Neural progenitor cell (in vitro differentiated cells): ENCODE measurements at regions not wholly inside any gene's neighbourhood (a gene's known extent, or its start where the extent isn't known, plus 50 kb on each side); places are given as distances from the start of the nearest gene placed in this dataset.

Experiments
- EZH2 ChIP-seq: fragments of 200-600 bp; sonication (generic); IDR thresholded peaks from 2 replicates; pipeline ENCODE4 v1.6.1; 2017; ENCODE audit warnings: antibody characterized with exemption, mild to moderate bottlenecking, moderate library complexity
- EZH2phosphoT487 ChIP-seq: fragments of 200-600 bp; sonication (generic); IDR thresholded peaks from 2 replicates; pipeline ENCODE4 v1.6.1; 2017; ENCODE audit warnings: antibody characterized with exemption
- TF ChIP-seq, protein P1 (sequence below): fragments of 200-600 bp; sonication (generic); IDR thresholded peaks from 2 replicates; pipeline ENCODE4 v1.5.1; 2017; ENCODE audit warnings: antibody characterized with exemption, mild to moderate bottlenecking

DNA sequence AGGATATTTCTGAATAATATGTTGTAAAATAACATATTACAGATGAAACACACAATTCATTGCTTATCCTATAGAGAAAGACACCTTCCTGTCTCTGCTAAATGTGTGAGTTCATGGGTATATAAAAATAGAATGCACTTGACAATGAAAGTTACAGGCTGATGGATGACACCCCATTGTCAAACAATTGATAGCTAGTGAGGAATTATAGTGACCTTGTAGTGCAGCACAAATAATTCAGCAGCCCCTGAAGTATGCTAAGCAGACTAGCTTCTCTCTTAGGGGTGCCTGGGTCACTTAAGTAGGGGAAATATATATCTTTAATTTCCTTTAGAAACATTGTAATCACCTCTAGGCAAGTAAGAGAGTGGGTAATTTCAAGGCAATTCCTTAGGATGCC is 826.2 kb downstream of the CDH8 start:
- TF ChIP-seq EZH2 (no peak), EZH2phosphoT487 (no peak)
- TF ChIP-seq, protein P1, sequence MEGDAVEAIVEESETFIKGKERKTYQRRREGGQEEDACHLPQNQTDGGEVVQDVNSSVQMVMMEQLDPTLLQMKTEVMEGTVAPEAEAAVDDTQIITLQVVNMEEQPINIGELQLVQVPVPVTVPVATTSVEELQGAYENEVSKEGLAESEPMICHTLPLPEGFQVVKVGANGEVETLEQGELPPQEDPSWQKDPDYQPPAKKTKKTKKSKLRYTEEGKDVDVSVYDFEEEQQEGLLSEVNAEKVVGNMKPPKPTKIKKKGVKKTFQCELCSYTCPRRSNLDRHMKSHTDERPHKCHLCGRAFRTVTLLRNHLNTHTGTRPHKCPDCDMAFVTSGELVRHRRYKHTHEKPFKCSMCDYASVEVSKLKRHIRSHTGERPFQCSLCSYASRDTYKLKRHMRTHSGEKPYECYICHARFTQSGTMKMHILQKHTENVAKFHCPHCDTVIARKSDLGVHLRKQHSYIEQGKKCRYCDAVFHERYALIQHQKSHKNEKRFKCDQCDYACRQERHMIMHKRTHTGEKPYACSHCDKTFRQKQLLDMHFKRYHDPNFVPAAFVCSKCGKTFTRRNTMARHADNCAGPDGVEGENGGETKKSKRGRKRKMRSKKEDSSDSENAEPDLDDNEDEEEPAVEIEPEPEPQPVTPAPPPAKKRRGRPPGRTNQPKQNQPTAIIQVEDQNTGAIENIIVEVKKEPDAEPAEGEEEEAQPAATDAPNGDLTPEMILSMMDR = no peak
